Stomach (tissue), 4 donors: ENCODE measurements at regions not wholly inside any gene's neighbourhood (a gene's known extent, or its start where the extent isn't known, plus 50 kb on each side); places are given as distances from the start of the nearest gene placed in this dataset.

Experiments used
- CTCF ChIP-seq, 7 experiments: fragments of 450-650 bp in 4 of 7; fragments of 200-600 bp in 3 of 7; sonication (generic) in 3 of 7; IDR thresholded peaks; one replicate each; pipeline ENCODE4 v1.5.1; 2016 to 2019; ENCODE audit warnings: antibody characterized with exemption in 7 of 7, control low read depth in 2 of 7, mild to moderate bottlenecking in 1 of 7
- EP300 ChIP-seq: sonication (generic); formaldehyde crosslinking; IDR thresholded peaks from one replicate; pipeline ENCODE4 v1.6.1; 2017; ENCODE audit warnings: antibody characterized with exemption
- POLR2A ChIP-seq, 4 donors: fragments of 450-650 bp; IDR thresholded peaks; one replicate each; pipeline ENCODE4 v1.6.1; 2016; ENCODE audit warnings: antibody characterized with exemption in 4 of 4, control low read depth in 2 of 4, mild to moderate bottlenecking in 1 of 4, moderate library complexity in 1 of 4
- POLR2AphosphoS5 ChIP-seq, 3 donors: sonication (generic); formaldehyde crosslinking; IDR thresholded peaks; one replicate each; pipeline ENCODE4 v1.6.1; 2016; ENCODE audit warnings: antibody characterized with exemption in 3 of 3

- TF ChIP-seq CTCF (IDR thresholded peaks at IDR 0.05): no peak
- no peak for TF ChIP-seq EP300
- TF ChIP-seq POLR2AphosphoS5 (IDR thresholded peaks at IDR 0.05): no peak
- TF ChIP-seq POLR2A (IDR thresholded peaks at IDR 0.05): no peak
Measured at GRCh38 chr4:149214301-149214700, 601.3 kb downstream of the IQCM start.
